Medulla oblongata (tissue), 1 donor: ENCODE measurements at regions not wholly inside any gene's neighbourhood (a gene's known extent, or its start where the extent isn't known, plus 50 kb on each side); places are given as distances from the start of the nearest gene placed in this dataset.
"Not testable (repeated sequence)": the region's sequence is repeated elsewhere in the genome, so short reads cannot be mapped to it uniquely, and the experiment has no call there.

Experiments
- DNase-seq: peaks from one replicate; pipeline ENCODE4 v3.0.0-alpha.2; 2015; ENCODE audit errors: extremely low spot score

DNA sequence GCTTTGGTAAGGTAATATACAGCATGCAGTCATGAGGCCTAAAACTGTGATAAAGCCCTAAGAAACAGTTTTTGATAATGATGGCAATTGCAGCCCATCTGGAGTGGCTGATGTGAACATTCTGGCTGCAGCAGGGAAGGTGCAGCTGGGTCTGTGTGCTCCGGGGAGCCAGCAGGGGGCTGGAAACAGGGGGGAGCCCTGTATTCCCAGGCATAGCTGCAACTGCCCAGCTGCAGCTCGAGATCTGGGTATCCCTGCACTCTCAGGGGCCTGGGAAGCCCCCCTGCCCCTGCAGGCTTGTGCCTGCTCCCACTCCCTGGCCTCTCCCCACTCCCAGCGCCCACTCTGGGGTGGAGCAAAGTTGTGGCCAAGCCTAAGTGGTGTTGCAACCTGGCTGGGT lies 95.6 kb downstream of the RRAGB start:
- no peak for DNase-seq

GRCh38 chrX:55815546-55815945 lies 98.0 kb downstream of the RRAGB start:
- DNase-seq: no peak

- DNase-seq: no peak
Observed at GRCh38 chrX:55816023-55816422, 98.5 kb downstream of the RRAGB start.

GRCh38 chrX:55818673-55819375 lies 101.3 kb downstream of the RRAGB start:
- DNase-seq: no peak

DNA sequence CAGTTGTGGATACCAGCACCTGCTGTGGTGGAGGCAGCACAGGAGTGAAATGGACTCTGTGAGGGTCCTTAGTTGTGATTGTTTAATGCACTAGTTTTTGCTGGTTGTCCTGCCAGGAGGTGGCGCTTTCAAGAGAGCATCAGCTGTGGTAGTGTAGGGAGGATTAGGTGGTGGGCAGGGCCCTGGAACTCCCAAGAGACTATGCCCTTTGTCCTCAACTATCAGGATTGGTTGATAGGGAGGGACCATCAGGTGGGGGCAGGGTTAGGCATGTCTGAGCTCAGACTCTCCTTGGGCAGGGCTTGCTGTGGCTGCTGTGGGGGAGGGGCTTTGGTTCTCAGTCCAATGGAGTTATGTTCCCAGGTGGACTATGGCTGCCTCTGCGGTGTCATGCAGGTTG lies 121.9 kb downstream of the RRAGB start:
- no peak for DNase-seq

DNA sequence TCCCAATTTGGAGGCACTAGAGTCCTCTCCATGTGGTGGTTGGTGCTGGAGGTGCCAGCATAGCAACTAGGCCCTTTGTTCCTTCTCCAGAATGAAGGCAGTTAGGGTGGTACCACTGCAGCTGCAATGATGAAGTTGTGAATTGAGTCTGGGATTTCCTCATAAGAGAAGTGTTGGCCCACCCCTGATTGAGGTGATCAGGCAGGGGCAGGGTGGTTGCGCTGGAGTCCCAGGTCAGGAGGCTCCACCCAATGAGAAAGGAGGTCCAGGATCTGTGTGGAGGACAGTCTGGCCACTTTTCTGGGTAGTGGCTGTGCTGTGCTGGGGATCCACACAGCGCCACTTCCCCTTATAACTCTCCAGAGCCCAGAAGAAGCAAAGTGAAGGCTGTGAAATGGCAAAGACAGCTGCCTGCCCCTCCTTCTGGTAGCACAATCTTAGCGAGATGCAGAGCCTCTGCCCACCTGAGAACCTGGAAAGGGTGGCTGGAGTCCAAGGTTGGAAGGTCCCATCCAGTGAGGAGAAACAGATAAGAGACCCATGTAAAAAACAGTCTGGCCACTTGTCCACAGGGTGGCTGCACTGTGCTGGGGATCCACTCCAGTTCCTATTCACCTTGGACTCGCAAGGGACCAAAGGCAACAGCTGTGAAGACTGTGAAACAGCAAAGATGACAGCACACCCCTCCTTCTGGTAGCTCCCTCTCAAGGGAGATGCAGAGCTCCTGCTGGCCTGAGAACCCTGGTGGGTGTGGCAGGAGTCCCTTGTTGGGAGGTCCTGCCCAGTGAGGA lies 124.6 kb downstream of the RRAGB start:
- no peak for DNase-seq

- DNase-seq: not testable (repeated sequence)
Observed at GRCh38 chrX:55866779-55867178, 149.2 kb downstream of the RRAGB start.

- no peak for DNase-seq
Observed at GRCh38 chrX:55867181-55867651, 149.7 kb downstream of the RRAGB start.

DNA sequence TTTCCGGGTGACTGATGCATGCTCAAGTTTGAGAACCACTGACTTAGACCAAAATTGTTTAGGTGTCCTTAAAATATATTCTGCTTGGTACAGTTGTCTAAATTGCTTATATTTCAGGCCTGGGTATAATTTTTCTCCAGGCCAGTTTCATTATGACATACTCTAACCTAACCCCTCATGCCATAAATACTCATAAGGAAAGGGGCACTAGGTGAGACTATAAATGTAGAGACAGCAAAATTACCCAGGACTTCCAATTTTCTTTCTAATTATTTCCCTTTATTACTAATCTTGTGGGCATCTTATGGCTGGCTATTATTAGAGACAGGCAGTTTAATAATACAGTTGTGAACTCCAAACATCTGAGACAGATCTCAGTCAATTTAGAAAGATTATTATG lies 150.2 kb downstream of the RRAGB start:
- no peak for DNase-seq

- no peak for DNase-seq
Observed at GRCh38 chrX:55874807-55875206, 157.3 kb downstream of the RRAGB start.

DNA sequence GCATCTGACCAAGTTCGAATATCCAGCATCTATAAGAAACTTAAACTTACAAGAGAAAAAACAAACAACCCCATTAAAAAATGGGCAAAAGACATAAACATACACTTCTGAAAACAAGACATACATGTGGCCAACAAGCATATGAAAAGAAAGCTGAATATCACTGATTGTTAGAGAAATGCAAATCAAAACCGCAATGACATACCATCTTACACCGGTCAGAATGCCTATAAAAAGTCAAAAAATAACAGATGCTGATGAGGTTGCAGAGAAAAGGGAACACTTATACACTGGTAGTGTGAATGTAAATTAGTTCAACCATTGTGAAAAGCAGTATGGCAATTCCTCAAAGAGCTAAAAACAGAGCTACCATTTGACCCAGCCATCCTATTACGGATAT lies 166.0 kb downstream of the RRAGB start:
- DNase-seq: not testable (repeated sequence)

GRCh38 chrX:55907968-55908607 lies 190.5 kb downstream of the RRAGB start:
- peak; percentile 20 for DNase-seq

DNA sequence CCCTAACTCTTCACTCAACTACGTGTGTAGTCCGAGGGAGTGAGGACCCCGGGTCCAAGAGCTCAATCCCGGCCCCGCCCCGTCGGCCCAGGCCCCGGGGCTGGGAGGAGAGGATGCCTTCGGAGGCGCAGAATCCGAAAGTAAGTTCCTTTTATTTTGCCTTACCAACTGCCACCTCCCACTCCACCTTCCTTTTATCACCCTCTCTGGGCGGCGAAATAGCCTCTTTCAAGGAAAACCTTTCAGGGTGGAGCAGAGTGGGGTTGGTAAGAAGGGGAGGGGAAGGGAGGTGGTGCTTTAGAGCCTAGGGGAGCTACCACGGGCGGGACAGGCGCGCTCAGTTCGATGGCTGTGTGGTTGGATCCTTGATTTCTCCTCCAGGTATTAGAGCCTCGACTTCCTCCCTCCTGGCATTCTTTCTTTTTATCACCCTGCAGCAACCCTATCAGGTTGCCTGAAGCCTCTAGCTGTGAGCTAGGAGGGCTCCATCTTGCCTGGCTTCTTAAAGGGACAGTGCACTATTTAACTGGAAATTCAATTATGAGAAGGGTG lies 191.2 kb downstream of the RRAGB start:
- peak; percentile 22 for DNase-seq

DNA sequence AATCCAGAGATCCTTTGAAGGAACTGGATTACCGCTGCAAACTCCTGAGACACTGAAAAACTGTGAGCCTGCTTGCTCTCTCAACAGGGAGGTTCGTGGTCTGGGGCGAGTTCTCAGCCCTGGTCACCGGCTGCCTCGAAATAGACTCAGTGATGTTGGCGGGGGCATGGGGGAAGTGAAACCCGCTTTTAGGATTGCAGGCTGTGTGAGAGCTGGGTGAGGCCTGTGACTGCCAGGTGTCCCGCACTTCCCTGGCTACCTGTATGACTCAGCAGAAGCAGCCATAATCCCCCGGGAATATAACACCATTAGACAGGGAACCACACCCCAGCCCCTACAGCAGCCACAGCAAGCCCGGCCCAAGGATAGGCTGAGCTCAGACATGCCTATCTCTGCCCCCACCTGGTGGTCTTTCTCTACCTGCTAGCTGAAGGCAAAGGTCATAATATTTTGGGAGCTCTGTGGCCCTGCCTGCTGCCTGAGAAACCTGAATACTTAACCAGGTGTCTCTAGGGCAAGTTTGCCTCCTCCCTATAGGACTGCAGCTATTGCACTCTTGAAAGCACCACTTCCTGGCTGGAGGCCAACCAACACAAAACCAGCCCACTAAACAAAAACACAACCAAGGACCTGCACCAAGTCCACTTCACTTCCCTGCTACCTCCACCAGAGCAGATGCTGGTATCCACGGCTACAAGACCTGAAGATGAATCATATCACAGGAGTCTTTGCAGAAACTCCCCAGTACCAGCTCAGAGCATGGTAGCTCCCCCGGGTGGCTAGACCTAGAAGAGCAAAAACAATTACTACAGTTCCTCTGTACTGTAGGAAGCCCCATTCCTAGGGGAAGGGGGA lies 202.0 kb downstream of the RRAGB start:
- no peak for DNase-seq

DNA sequence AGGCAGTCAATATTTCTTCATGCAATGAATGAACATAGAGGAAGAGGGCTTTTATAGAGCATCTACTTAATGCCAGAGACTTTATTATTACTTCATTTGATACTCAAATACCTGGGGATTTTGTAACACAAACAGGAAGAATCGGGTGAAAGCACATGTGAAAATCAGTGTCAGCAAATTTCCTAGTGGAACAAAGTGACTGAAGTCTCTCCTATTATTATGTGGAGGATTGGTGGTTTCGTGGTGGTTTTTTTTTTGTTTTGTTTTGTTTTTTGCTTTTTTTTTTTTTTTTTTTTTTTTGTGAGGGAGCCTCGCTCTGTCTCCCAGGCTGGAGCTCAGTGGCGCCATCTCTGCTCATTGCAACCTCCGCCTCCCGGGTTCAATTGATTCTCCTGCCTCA lies 207.0 kb downstream of the RRAGB start:
- DNase-seq: no peak

DNA sequence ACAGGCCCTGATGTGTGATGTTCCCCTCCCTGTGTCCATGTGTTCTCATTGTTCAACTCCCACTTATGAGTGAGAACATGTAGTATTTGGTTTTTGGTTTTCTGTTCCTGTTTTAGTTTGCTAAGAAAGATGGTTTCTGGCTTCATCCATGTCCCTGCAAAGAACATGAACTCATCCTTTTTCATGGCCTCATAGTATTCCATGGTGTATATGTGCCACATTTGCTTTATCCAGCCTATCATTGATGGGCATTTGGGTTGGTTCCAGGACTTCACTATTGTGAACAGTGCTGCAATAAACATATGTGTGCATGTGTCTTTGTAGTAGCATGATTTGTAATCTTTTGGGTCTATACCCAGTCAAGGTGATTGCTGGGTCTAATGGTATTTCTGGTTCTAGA lies 211.0 kb downstream of the RRAGB start:
- not testable (repeated sequence) for DNase-seq
